Femur (tissue), 1 donor: ENCODE measurements at regions not wholly inside any gene's neighbourhood (a gene's known extent, or its start where the extent isn't known, plus 50 kb on each side); places are given as distances from the start of the nearest gene placed in this dataset.
"Not testable (repeated sequence)": the region's sequence is repeated elsewhere in the genome, so short reads cannot be mapped to it uniquely, and the experiment has no call there.

Source experiments
- DNase-seq: peaks from one replicate; pipeline ENCODE4 v3.0.0-alpha.2; 2017

GRCh38 chr4:156538651-156539257 is 432.8 kb downstream of the PDGFC start:
- DNase-seq = no peak

GRCh38 chr4:156538210-156538609 is 433.4 kb downstream of the PDGFC start:
- DNase-seq = no peak

GRCh38 chr4:156537286-156537685 is 434.3 kb downstream of the PDGFC start:
- no peak for DNase-seq

GRCh38 chr4:156536661-156537060 is 434.9 kb downstream of the PDGFC start:
- no peak for DNase-seq

GRCh38 chr4:156534205-156534604 is 437.4 kb downstream of the PDGFC start:
- no peak for DNase-seq

- DNase-seq = no peak
Observed at GRCh38 chr4:156528216-156528615, 443.4 kb downstream of the PDGFC start.

GRCh38 chr4:156527237-156527993 is 444.2 kb downstream of the PDGFC start:
- DNase-seq = no peak

GRCh38 chr4:156523991-156524390 is 447.6 kb downstream of the PDGFC start:
- DNase-seq = no peak

GRCh38 chr4:156523492-156523891 is 448.1 kb downstream of the PDGFC start:
- no peak for DNase-seq

- DNase-seq = no peak
Observed at GRCh38 chr4:156521631-156522030, 450.0 kb downstream of the PDGFC start.

- DNase-seq = no peak
Observed at GRCh38 chr4:156517956-156518355, 453.6 kb downstream of the PDGFC start.

GRCh38 chr4:156517546-156517945 is 454.1 kb downstream of the PDGFC start:
- DNase-seq = no peak

GRCh38 chr4:156516698-156517097 is 454.9 kb downstream of the PDGFC start:
- DNase-seq = no peak

- DNase-seq = no peak
Observed at GRCh38 chr4:156515295-156515694, 456.3 kb downstream of the PDGFC start.

- peak; percentile 29 for DNase-seq
Observed at GRCh38 chr4:156512622-156513021, 459.0 kb downstream of the PDGFC start.

- not testable (repeated sequence) for DNase-seq
Observed at GRCh38 chr4:156509921-156510320, 461.7 kb downstream of the PDGFC start.

- no peak for DNase-seq
Observed at GRCh38 chr4:156505341-156505955, 466.2 kb downstream of the PDGFC start.

- no peak for DNase-seq
Observed at GRCh38 chr4:156503119-156503518, 468.5 kb downstream of the PDGFC start.

GRCh38 chr4:156501962-156502361 is 469.6 kb downstream of the PDGFC start:
- no peak for DNase-seq

- no peak for DNase-seq
Observed at GRCh38 chr4:156499684-156500083, 471.9 kb downstream of the PDGFC start.

GRCh38 chr4:156497486-156497885 is 474.1 kb downstream of the PDGFC start:
- DNase-seq = no peak

- no peak for DNase-seq
Observed at GRCh38 chr4:156496797-156497196, 474.8 kb downstream of the PDGFC start.

- no peak for DNase-seq
Observed at GRCh38 chr4:156495836-156496235, 475.8 kb downstream of the PDGFC start.

GRCh38 chr4:156495091-156495490 is 476.5 kb downstream of the PDGFC start:
- DNase-seq = no peak
